ENCODE measurements at regions not wholly inside any gene's neighbourhood (a gene's known extent, or its start where the extent isn't known, plus 50 kb on each side); places are given as distances from the start of the nearest gene placed in this dataset.

DNA sequence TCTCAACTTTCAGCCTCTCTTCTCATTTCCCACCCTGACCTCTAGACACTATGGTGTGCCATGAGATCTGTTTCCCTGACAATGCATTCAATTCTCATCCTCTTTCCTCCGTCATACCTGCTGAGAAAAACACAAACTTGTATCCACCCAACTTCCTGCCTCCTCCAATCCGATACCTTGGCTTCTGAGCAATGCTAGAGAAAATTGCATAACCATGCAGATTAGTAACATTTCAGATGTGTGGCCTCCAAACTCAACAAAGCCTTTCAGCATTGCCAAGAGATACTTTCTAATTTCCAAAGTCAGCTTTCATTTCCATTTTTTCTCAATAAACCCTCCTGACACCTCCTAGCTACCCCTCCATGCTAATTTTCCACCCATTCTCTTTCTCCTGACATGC, 88.5 kb downstream of the MINAR1 start:
- TF ChIP-seq, protein P1, sequence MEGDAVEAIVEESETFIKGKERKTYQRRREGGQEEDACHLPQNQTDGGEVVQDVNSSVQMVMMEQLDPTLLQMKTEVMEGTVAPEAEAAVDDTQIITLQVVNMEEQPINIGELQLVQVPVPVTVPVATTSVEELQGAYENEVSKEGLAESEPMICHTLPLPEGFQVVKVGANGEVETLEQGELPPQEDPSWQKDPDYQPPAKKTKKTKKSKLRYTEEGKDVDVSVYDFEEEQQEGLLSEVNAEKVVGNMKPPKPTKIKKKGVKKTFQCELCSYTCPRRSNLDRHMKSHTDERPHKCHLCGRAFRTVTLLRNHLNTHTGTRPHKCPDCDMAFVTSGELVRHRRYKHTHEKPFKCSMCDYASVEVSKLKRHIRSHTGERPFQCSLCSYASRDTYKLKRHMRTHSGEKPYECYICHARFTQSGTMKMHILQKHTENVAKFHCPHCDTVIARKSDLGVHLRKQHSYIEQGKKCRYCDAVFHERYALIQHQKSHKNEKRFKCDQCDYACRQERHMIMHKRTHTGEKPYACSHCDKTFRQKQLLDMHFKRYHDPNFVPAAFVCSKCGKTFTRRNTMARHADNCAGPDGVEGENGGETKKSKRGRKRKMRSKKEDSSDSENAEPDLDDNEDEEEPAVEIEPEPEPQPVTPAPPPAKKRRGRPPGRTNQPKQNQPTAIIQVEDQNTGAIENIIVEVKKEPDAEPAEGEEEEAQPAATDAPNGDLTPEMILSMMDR (IDR thresholded peaks at IDR 0.05) = no peak
- TF ChIP-seq POLR2A (IDR thresholded peaks at IDR 0.05; ENCODE audit: low read depth) (no peak), POLR2AphosphoS5 (IDR thresholded peaks at IDR 0.05) (no peak)
